ENCODE measurements at regions not wholly inside any gene's neighbourhood (a gene's known extent, or its start where the extent isn't known, plus 50 kb on each side); places are given as distances from the start of the nearest gene placed in this dataset.
"Not testable (repeated sequence)": the region's sequence is repeated elsewhere in the genome, so short reads cannot be mapped to it uniquely, and the experiment has no call there.

DNA sequence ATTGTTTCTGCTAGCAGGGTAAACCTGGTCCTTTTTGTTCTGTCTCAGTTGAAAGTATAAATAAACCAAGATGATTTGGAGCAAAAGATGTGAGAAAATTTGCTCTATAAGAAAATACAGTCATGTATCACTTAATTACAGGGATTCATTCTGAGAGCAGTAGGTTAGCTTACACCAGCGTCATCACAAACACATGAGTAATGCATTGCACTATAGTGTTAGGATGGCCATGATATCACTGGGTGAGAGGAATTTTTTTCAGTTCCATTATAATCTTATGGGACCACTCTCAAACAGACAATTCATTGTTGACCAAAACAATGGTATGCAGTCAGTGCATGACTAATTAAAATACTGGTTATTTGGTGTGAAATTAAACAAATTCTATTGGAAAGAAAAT lies 430.9 kb downstream of the CHSY3 start:
- no peak for DNase-seq (ENCODE audit: low spot score)

DNA sequence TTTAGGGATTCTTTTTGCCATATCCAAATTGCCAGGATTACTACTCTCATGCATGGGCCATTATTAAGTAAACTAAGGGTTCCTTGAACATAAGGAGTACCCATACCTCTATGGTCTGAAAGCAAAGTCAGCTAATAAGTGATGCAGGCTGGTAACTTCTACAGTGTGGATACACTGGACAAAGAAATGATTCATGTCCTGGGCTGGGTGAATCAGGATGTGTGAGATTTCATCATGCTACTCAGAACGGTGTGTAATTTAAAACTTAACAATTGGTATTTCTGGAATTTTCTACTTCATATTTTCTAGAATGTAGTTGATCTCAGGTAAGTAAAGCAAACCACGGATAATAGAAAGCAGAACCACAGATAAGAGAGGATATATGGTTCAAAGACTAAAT lies 428.8 kb downstream of the CHSY3 start:
- DNase-seq (ENCODE audit: low spot score), result no peak

DNA sequence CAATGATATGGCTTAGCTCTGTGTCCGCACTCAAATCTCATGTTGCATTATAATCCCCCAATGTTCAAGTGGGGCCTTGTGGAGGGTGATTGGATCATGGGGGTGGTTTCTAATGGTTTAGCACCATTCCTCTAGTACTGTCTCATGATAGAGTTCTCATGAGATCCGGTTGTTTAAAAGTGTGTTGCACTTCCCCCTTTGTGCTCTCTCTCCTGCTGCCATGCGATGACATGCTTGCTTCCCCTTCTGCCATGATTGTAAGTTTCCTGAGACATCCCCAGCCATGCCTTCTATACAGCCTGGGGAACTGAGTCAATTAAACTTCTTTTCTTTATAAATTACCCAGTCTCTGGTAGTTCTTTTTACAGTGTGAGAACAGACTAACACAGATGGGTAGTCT lies 427.1 kb downstream of the CHSY3 start:
- no peak for DNase-seq (ENCODE audit: low spot score)

DNA sequence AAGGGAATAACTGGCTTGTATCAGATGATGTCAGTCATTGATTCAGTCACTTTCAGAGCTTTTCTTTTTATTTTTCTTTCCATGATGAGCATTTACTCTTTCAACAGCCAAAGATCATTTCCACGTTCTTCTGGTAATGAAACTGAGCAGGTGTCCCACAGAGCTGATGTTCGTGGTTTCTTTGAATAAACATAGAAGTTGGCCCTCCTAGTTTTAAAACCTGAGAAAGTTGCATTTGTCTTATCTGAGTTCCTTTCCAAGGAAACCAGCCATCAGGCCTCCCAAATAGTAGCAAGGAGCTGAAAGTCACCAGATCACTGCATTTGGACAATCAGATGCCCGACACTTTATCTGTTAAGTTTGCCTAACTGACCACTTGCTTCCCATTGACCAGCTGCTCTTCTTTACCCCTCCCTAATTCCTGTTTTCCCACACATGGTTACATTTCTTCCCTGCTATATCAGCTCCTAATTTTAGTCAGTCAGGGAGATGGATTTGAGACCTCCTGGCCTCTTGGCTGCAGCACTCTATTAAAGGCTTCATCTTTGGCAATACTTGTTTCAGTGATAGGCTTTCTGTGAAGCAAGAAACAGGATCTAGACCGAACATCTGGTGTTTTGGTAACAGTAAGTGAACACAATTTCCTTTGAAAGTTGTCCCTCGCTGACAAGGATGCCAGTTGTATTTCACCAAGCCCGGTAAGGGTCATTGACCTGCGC lies 420.8 kb downstream of the CHSY3 start:
- no peak for DNase-seq (ENCODE audit: low spot score)

DNA sequence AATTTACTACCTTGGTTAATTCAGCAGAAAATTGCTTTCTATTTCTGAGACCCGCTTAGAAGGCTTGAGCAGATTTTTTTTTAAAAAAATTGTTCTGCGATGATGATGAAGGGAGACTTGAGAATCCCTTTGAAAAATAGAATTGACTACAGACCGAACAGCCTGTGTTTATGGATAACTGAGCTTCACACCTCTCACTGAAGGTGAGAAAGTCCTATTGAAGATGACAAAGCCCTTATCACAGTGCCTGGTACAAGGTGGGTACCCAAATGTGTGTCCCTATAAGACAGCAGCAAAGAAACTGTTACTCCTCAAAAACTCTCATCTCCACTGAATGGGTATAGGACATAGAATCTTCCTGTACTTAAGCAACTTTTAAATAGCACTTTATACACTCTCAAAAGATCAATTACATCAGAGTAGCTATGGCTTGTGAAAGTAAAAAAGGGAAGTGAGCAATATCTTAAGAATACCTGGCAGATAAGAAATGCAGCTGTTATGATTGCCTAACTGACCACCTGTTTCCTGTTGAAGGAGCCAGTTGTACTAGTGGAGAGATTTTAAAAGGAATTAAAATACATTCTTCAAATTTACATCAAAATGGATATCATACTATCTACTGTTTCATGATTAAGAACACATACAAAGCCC lies 419.7 kb downstream of the CHSY3 start:
- no peak for DNase-seq (ENCODE audit: low spot score)

DNA sequence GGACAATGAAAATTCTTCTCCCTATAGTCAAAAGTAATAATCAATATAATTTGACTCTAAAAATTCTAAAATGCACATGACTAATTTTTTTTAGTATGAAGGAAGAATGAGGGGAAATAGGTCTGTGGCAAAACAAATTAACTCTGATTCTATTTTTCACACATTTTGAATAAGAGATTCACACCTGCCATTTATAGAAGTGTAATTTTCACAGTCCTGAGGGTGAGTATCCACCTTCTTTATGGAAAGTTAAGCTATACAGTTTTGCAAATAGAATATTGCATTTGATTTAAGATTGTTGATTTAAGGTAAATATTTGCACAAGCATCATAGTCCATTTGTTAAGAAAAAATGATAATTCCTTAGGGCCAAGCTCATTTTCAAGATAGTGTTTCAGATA lies 417.7 kb downstream of the CHSY3 start:
- no peak for DNase-seq (ENCODE audit: low spot score)

DNA sequence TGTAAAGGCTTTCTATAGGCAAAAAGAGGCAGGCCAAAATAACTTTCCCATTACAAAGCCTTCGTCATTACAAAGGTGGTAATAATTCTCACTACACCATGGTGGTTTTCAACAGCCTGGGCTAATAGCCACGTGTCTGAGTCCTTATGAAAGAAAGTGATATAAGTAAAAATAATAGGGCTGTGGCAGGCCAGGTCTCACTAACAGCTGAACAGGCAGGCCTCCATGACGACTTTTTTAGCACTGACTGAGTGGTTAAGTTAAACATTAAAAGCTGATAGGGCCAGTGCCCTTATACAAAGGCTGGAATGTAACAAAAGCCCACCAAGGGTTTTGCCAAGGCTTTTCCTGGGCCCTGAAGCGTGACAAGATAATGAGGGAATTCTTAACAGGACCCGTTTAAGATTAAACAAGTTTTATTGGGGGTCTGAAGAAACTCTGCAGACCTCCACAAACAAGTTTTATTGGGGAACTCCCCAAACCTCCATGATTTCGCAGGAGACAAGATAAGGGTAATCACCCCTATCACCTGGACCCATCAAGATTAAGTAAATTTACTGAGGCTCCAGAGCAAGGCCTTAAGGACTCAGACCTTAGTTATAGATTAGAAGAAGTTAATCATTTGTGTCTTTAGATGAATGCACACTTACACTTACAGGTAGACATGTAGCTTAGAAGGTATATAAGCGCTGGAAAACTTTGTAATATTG lies 412.9 kb downstream of the CHSY3 start:
- no peak for DNase-seq (ENCODE audit: low spot score)

DNA sequence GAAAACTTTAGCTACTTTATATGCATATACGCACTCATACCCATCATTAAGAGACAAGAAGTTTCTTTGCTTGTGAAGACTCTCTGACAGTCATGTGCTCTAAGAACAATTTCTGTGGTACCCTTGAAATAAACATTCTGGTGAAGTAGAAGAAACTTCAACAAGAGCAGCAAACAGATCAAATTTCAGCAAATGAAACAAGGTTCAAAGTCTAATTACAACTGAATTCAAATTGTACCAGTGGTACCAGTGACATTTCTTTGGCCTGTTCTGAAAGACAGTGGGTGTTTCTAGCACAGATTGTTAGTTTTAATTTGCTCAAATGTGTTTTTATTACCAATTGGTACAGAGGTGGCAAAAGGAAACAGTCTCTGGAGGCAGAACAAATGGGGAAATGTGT lies 391.0 kb downstream of the CHSY3 start:
- DNase-seq (ENCODE audit: low spot score), result no peak

DNA sequence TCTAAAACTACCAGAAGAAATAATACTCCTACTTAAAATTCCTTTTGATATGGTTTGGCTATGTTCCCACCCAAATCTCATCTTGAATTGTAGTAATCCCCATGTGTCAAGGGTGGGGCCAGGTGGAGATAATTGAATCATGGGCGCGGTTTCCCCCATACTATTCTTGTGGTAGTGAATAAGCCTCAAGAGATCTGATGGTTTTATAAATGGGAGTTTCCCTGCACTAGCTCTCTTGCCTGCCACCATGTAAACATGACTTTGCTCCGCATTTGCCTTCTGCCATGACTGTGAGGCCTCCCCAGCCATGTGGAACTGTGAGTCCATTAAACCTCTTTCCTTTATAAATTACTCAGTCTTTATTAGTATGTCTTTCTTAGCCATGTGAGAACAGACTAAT lies 390.5 kb downstream of the CHSY3 start:
- DNase-seq (ENCODE audit: low spot score), result not testable (repeated sequence)

DNA sequence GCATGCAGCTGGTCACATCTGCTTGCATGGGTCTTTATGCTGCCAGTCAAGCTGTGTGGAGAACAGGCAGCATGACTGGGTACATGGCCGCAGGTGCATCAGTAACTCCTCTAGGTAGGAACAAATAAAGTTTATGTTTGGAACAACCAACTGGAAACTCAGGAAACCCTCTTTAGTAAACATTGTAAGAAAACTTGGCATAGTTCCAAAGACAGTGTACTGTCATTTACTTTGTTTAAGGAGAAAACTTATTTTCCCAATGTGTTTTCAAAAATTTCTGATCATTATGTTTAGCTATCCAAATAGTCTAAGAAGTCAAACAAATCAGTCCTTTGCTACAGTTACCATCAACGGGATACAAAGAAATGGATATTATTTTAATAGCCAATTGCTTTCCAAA lies 386.0 kb downstream of the CHSY3 start:
- DNase-seq (ENCODE audit: low spot score), result no peak

DNA sequence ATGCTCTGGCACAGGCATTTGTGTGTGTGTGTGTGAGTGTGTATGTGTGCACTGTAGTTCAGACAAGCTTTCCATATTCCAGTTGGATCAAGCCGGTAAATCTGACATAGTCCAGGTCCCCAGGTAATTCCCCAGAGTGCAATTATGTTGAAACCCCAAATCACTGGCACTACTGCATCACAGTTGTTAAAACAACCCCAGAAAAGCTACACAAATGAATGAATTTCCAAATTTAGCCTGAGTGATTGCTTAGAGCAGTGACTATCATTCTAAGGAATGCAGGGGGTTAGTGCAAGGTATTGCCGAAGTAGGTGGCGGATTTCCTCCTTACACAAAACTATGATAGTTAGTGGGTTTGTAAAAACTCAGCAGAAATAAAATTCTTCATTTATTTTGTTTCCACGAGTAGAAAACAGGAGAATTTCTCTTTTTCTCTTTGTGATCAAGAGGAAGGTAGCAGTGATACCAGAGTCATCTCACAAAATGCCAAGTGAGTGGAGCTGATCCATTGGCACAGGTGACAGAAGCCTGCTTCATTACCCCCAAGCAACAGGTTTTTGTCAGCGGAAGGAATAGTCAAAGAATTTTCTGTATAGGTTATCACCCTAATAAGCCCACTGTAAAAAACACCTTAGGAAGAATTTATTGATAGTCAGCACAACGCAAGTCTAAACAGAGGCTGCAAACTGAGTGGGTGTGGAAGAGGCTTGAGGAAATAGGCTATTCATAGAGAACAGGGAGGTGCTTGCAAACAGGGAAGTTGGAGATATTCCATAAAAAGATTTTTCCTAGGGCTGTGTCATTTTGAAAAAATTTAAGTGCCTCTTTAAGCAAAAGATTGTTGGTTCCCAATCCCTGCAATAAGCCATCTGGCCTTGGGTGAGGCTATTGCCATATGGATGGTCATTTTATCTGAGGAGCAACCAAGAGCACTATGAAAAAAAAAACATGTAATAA lies 385.1 kb downstream of the CHSY3 start:
- no peak for DNase-seq (ENCODE audit: low spot score)

DNA sequence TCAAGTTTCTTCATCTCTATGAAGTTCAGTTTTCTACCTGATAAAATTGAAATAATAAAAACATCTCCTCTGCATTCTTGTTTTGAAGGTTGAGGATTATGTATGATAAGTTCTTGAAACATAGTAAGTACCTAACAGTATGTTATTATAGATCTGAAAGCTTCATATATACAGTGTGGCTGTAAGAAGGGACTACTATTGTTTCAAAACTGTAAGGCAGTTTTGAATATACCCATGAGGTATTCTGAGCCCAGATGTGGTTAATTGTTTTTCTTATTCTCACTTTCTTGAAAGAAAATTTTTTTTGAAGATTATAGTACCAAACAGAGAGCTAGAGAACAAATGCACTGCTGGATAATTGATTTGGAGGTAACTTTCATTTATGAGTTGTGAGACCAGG lies 383.2 kb downstream of the CHSY3 start:
- DNase-seq (ENCODE audit: low spot score), result no peak

DNA sequence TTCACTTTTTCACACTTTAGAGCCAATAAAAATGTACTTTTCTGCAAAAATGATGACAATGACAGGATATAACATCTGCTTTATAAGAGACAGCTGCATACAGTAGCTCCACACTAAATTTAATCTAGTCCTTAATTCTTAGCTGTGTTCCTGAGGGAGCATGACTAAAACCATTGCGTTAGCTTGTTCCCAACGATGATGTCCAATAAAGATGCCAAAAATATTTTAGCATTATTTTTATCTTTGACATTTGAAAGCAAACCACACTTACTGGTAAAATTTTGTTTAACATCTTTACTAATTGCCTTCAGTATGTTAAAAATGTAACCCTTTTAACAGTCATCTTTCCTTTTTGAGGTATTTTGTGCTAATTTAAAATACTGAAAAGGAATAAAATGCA lies 382.7 kb downstream of the CHSY3 start:
- DNase-seq (ENCODE audit: low spot score), result no peak

DNA sequence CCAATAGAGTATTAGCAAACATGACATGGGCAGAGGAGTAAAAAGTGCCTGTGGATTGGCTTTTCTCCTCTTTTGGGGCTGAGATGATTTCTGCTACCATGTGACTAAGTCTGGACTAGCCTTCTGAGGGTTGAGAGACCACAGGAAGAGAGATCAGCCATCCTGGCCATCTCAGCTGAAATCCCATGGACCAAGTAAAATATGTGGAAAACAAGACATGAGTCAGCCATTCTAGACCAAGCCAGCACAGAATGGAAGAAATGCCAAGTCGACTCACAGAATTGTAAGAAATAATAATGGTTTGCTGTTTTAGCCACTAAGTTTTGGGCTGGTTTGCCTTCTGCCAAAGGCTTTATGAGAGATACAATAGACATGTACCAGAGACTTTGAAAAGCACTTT lies 377.8 kb downstream of the CHSY3 start:
- DNase-seq (ENCODE audit: low spot score), result no peak

DNA sequence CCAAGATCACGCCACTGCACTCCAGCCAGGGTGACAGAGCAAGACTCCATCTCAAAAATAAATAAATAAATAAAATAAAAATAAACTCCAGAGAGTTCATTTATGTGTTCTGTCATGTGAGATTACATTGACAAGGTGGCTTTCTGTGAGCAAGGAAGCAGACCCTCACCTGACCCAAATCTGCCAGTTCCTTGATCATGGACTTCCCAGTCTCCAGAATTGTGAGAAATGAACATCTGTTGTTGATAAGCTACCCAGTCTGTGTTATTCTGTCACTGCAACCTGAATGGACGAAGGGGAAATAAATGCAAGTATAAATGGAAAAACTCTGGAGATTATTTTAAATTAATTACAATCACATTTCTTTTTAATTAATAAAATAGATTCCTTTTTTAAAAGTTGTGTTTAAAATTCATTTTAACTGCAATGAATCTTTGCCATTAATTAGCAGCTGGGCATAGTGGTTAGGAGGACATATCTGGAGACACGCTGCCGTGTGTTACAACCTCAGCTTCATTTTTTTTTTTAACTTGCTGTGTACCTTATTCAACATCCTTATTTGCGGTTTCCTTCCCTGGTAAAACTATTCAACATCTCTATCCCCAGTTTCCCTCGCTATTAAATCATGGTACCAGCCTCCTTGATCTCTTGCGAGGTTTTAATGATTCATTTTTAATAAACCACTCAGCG lies 376.4 kb downstream of the CHSY3 start:
- DNase-seq (ENCODE audit: low spot score), result no peak

DNA sequence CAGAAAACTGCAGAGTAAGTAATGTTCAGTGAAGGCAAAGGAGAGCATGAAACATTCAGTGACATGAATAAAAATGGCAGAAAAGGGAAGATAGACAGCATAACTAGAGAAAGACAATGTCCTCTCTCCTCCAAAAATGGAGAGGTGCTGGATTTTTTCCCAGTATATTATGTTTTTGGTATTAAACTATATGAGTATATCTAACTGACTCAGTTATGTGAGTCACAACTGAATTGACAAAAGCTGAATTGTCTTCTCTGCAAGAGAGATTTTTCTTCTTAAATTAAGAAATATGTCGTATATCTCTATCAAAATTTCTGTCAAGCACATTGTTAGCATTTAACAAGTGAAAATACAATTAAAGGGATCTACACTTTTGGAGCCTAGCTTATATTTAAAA lies 375.1 kb downstream of the CHSY3 start:
- no peak for DNase-seq (ENCODE audit: low spot score)

DNA sequence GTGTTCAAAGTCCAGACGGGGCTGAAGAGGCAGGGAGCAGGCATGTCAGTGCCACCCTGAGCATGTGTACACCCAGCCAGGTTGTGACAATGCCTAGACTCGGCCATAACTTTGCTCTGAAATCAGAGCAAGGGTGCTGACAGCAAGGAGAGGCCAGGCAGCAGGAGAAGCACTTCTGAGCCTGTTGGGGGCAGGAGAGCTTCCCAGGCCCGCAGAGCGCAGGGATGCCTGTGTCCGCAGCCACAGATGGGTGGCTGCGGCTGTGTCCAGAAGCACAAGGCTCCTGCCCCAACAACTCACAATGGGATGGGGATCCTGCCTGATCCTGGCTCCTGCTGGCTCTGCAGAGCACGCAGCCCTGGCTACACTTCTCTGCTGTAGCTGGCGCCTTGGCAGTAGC lies 373.9 kb downstream of the CHSY3 start:
- no peak for DNase-seq (ENCODE audit: low spot score)

DNA sequence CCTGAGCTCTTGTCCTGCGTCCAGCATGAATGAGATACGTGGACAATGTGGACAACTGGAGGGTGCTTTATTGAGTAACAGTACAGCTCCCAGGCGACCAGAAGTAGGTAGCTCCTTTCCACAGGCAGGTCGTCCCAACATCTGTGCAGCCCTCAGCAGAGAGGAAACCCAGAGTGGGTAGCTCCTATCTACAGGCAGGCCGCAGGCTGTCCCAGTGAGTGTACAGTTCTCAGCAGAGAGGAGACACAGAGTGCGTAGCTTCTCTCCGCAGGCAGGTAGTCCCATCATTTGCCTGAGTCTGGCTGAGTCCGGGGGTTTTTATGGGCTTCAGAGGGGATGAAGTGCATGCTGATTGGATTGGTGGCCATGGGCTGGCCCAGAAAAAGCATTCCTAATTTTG lies 373.3 kb downstream of the CHSY3 start:
- DNase-seq (ENCODE audit: low spot score), result no peak

DNA sequence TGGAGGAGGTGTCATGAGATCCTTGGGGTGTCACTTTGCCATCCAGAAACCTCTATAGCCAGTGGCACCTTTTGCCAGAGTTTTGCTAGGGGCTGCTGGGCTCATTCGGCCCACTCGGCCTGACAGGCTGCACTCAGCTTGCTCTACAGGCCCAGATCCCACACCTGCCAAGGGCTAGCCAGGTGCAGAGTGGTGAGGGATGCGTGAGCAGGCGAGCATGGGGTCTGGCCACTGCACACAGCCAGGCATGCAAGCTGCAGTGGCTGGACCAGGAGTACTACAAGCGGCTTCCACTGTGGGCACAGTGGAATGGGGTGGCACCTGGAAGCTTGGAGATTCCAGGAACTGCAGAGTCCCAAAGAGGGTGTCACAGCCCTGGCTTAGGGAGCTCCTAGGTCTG lies 372.7 kb downstream of the CHSY3 start:
- no peak for DNase-seq (ENCODE audit: low spot score)

DNA sequence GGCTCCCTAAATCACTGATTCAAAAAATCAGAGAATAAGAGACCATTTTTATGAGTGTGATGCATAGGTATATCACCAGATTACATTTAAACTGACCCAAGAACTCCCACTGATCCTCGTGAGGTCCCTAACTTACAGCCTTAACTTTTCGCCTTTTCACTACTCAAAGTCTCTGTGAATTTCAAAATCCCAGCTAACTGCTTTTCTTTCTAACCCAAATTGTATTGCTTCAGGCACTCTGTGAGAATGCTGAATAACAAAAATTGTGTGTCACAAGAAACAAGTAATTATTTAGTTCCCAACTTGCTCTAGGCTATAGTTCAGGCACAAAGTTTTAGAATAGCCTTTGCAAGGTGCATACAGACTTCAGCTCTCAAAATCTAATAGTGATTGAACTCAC lies 368.6 kb downstream of the CHSY3 start:
- no peak for DNase-seq (ENCODE audit: low spot score)

DNA sequence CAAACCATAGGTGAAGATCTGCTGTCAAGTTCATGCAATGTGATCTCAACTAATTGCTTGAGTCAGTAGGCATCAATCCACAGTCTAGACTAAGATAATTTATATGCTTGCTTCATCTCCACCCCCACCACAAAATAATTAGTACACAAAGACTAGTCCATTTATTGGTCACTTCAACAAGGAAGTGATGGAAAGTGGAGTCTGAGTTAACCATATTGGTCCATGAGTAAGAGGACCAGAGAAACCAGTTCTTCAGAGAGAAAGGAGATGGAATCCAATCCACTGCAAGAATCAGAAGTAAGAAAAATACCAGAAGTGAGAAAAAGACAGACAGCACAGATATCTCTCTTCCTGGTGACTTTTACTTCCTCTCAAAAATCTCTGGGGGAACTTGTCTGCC lies 366.5 kb downstream of the CHSY3 start:
- no peak for DNase-seq (ENCODE audit: low spot score)
